Endothelial cell of umbilical vein (primary cell): ENCODE measurements at regions not wholly inside any gene's neighbourhood (a gene's known extent, or its start where the extent isn't known, plus 50 kb on each side); places are given as distances from the start of the nearest gene placed in this dataset.

Experiments
- POLR2A ChIP-seq: IDR thresholded peaks from 2 replicates; pipeline ENCODE4 v1.6.1; 2012; ENCODE audit warnings: low read depth, mild to moderate bottlenecking, control low read depth, low read length
- POLR2AphosphoS5 ChIP-seq: IDR thresholded peaks from 2 replicates; pipeline ENCODE4 v1.6.1; 2012; ENCODE audit warnings: low read depth, mild to moderate bottlenecking, control low read depth, low read length, moderate library complexity; ENCODE audit not compliant: insufficient read depth
- TF ChIP-seq, protein P1 (sequence below), 2 donors: IDR thresholded peaks; 1 replicate in 1 of 2; 2 replicates in 1 of 2; pipeline ENCODE4 v1.5.1; 2011; ENCODE audit warnings: low read length in 2 of 2, mild to moderate bottlenecking in 2 of 2, moderate library complexity in 2 of 2, control low read depth in 1 of 2, inconsistent platforms in 1 of 2, low read depth in 1 of 2; ENCODE audit not compliant: insufficient read depth in 1 of 2; ENCODE audit errors: extremely low read depth in 1 of 2

DNA sequence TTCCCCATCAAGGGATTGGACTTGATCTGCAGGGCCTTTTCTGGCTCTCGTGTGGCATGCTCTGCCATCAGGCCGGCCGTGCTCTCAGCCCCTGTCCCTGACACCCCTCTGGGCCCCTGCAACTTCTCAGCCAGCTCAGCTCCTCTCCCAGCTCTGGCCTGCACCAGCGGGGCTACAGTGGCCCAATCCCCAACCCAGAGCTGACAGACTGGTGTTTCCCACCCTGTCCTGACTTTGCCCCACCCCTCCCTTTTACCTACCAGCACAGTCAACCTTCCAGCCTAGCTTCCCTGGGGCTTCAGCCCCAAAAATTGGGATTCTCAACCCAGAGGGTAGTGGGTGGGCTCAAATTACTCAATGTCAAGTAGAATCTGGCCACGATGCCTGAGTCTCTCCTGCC lies 149.3 kb downstream of the SYF2 start:
- TF ChIP-seq, protein P1, sequence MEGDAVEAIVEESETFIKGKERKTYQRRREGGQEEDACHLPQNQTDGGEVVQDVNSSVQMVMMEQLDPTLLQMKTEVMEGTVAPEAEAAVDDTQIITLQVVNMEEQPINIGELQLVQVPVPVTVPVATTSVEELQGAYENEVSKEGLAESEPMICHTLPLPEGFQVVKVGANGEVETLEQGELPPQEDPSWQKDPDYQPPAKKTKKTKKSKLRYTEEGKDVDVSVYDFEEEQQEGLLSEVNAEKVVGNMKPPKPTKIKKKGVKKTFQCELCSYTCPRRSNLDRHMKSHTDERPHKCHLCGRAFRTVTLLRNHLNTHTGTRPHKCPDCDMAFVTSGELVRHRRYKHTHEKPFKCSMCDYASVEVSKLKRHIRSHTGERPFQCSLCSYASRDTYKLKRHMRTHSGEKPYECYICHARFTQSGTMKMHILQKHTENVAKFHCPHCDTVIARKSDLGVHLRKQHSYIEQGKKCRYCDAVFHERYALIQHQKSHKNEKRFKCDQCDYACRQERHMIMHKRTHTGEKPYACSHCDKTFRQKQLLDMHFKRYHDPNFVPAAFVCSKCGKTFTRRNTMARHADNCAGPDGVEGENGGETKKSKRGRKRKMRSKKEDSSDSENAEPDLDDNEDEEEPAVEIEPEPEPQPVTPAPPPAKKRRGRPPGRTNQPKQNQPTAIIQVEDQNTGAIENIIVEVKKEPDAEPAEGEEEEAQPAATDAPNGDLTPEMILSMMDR (IDR thresholded peaks at IDR 0.05; ENCODE audit: extremely low read depth in 1 of 2, insufficient read depth in 1 of 2, low read depth in 1 of 2, low read length in 2 of 2), result no peak
- TF ChIP-seq POLR2AphosphoS5, result no peak
- no peak for TF ChIP-seq POLR2A
